Amniotic stem cell (primary cell): ENCODE measurements at regions not wholly inside any gene's neighbourhood (a gene's known extent, or its start where the extent isn't known, plus 50 kb on each side); places are given as distances from the start of the nearest gene placed in this dataset.

Experiments
- DNase-seq: peaks from one replicate; lab custom pipeline; 2025; lab: John Stamatoyannopoulos, UW

- DNase-seq, result no peak
Observed at GRCh38 chr4:81667539-81667938, 195.8 kb upstream of the RASGEF1B start.

DNA sequence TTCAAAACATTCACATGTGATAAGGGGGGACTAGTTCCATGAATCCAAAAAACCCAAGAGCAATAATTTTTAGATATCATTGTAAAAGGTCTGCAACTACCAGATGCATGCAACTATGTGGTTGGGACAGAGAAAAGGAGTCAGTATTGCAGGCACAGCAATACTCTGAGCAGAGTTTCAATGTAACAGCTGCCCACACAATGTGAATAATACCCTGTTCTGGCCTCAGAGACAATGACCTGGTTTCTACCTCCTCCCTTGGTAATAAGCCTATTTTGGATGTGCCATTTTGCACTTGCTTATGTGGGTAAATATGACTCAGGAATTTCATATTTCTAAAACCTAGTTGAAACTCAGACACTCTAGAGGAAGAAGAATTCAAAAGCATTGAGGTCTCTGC, 194.8 kb upstream of the RASGEF1B start:
- no peak for DNase-seq

GRCh38 chr4:81665649-81666048, 193.9 kb upstream of the RASGEF1B start:
- no peak for DNase-seq

- DNase-seq, result no peak
Observed at GRCh38 chr4:81665045-81665444, 193.3 kb upstream of the RASGEF1B start.

DNA sequence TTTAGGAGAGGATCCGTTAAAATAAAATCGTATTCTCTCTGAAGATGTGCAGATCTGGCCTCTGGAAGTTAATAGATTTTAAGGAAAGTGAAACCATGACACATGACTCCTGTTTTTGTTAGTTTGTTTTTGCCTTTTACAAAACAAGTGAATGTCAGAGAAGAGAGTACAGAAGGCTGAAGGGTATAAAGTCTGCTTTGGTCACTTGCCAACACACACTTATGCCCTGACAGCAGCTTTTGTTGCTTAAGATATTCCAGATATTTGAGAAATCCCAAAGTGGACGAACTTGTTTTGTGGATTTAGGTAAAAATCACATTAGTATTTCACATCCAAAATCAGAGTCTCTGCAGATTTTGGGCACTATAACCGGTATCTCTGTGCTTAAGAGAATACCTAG, 192.4 kb upstream of the RASGEF1B start:
- no peak for DNase-seq

DNA sequence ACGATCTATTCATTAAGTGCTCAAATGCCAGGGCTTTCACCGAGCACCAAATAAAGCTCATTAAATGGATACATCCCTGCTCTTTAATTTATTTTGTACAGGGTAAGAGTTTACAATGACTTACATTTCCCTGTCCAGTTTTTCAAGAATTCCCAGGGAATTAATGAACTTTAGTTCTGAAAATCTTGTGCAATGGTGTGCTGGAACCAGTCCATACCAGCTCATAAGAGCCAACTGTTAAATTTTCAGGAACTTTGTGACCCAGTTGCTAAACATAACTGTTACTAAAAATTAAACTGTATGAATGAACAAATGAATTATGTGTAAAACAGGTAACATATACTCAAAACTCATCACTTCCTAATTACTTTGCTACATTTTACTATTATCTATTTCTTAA, 191.7 kb upstream of the RASGEF1B start:
- no peak for DNase-seq

- DNase-seq, result no peak
Observed at GRCh38 chr4:81659051-81659450, 187.3 kb upstream of the RASGEF1B start.

- DNase-seq, result no peak
Observed at GRCh38 chr4:81652069-81652478, 180.4 kb upstream of the RASGEF1B start.

DNA sequence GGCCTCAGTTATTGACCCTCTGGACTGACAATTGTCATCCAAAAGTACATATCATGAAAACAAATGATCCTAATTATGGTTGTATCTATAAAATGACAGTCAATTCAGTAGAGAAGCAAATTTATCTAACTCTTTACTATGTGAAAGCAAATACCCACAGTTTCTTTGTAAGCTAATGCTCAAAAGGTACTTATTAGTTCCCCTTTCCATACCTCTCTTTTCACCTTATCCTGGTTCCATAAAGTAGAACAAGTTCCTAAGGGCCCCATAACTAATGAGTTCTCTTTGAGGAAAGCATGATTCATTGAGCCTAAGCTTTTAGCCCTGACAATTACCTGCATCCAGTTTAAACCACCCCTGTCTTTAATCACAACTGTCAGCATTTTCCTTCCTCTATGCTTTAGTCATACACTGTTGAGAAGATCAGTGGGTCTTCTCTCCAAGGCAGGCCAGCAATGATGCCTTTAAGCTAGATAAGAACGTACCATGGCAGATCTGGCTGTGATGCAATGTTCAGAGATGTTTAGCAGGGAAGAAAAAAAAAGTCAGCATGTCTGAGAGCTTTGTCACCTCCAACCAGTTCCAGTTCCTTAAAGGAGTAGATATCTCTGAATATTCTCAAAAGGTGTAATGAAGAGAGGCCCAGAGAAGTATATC, 179.7 kb upstream of the RASGEF1B start:
- DNase-seq, result no peak

DNA sequence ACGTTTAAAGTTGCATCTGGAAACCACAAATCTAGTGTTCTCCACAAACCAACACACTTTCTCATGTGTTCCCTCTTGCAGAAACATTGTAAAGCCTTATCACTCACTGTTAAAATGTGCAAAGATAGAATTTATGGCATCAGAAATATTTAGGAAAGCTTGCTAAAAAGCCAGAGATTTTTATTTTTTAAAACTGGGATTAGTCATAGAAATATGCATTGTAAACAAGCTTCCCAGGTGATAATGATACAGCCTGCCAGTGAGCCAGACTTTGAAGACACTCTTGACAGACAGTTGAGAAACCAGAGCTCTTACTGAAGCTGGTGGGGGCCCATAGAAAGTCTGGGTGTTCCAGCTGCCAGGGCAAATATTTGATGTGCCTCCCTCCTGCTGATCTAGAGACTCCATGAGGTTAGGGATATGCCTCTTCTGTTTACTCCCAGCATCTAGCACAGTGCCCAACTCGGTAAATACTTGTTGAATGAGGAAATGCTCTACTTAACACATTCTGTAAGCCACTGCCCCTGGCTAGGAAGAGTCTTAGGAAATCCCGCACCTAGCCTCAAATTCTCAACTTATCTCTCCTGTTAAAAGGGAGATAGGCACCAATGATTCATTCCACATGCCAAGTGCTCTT, 179.0 kb upstream of the RASGEF1B start:
- DNase-seq, result no peak

- no peak for DNase-seq
Observed at GRCh38 chr4:81648576-81649275, 177.0 kb upstream of the RASGEF1B start.

DNA sequence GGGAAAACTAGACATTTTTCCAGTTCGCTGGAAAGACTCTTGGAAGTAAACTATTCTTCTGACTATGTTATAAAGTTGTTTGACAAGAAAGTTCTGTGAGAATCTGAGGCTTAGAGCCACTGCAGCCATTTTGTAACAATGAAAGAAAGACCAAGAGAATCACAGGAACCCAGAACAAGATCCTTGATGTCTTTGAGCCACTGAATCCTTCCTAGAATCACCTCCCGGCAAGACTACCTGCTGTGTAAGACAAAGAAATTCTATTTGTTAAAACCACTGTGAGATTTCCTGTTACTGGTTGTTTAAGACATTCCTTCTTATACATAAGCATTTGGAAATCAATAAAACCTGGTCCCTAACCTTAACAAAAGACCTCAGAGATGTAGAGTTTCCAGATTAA, 175.7 kb upstream of the RASGEF1B start:
- no peak for DNase-seq

DNA sequence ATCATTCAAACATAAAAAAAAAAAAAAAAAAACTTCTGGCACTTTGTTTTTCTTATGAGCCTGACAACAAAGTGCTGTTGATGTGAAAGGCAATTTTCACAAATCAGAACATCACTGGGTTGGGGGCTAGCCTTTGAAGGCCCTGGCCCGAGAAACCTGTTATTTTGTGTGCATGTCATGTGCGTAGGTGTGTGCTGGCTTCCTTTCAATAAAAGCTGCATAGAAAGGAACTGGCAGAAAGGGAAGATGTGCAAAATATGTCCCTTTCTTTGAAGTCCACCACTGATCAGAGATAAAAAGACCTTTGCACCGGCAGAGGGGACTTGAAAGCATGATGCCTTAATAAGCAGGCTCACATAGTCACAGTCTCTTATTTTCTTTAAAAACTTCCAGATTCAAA, 170.8 kb upstream of the RASGEF1B start:
- DNase-seq, result no peak

GRCh38 chr4:81639248-81639647, 167.5 kb upstream of the RASGEF1B start:
- no peak for DNase-seq

DNA sequence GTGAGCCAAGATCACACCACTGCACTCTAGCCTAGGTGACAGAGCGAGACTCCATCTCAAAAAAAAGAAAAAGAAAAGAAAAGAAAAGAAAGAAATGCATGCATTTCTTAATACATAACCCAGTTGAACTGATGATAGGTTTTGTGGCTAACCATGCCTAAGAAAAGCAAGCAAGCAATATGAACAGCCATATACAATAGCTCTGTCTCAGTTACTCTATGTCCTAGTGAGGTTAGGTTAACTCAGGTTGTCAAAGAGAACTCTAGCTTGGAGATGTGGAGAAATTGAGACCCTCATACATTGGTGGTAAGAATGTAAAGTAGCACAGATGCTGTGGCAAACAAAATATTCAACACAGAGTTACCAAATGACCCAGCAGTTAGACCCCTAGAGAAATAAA, 167.0 kb upstream of the RASGEF1B start:
- DNase-seq, result no peak

DNA sequence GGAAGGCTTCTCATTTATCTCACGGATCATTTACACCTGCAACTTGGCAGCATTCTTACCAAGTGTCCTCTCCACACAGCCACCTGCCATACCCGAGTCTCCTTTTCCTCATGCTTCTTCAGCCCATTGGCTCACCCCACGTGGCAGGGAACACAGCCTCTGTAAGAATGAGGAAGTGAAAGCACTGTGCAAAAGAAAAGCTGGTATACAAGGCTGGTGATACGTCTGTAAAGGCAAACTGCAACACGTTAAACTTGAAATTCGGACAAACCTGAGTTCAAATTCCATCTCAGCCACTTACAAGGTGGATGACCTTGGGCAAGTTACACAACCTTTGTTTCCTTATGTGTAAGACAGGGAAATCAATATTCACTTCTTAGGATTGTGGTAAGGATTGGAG, 164.0 kb upstream of the RASGEF1B start:
- no peak for DNase-seq

DNA sequence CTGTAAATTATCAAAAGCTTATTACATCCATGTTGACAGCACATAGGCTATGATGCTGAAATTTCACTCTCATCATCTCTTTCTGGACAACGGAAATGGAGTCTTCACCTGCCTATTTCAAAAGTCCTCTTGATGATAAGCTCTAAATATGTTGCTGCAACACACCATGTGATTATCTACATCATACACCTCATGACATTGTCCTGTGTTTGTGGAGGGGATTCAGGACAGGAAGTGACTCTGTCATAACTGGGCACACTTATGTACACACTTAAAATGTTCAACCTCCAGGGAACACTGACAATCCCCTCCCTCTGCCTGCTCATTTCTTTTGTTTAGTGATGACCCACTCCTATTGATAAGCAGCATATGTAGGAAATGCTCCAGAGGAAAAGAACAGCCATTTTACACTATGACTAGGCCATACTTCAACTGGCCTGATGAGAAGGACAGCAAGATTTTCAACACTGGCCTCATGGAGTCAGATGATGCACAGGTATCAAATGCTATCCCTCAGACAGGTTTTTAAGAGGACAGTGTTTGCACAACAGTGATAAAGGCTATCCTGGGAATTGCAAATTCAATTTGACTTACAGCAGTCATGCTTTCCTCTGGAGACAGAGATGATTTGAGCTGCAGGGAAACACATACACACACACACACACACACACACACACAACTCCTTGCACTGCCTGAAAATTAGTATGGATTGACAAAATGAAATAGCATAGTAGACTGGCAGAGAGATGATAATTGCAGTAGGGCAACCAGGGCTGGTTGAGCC, 163.3 kb upstream of the RASGEF1B start:
- DNase-seq, result no peak

GRCh38 chr4:81634165-81634564, 162.5 kb upstream of the RASGEF1B start:
- no peak for DNase-seq

DNA sequence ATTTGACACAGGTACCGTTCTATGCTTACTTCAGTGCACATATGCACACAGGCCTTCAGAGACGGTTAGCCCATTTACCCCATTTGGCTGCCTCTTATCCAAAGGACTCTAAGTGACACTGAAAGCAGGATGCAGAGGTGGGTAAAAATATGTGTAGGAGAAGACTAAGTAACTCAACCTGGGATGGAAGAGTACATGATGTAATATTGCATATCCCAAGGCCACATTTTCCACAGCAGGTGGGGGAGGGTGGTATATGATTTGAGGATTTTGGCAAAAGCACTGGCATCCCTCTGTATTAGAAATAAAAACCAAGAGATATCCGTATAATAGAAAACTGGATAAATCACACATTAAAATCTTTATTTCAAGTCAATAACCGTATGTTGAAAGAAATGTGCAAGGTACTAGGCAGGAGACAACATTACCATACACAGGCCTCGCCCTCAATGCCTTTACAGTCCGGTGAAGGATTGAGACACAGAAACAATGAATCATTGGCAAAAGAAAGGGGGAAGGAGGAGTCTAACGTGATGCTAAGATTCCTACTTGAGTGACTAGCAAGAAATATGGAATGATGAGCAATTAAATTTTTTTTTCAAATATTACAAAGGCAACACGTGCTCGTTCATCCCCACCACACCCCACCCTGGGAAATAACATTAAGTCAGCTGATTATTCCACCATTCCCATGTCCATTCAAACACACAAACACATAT, 161.0 kb upstream of the RASGEF1B start:
- no peak for DNase-seq

DNA sequence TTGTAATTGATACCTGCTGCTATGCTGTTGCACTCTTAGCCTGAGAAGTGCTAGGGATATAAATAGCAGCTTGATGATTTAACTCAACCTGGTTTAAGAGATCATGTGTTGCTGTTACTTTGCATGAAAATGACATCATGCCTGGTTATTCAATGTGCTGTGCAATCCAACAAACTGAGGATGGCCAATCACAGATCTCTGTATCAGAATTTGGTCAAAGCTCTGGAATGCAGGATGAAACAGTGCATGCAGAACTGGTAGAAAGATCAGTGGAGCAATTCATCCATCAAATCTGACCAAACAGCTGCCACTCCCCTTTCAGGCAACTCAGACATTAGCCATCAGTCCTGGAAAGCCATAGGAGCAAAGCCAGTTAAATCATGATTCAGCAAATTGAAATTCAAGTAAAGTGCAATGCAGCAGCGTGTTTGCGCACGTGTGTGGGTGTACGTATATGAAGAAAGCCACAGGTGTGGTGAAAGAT, 160.3 kb upstream of the RASGEF1B start:
- no peak for DNase-seq

DNA sequence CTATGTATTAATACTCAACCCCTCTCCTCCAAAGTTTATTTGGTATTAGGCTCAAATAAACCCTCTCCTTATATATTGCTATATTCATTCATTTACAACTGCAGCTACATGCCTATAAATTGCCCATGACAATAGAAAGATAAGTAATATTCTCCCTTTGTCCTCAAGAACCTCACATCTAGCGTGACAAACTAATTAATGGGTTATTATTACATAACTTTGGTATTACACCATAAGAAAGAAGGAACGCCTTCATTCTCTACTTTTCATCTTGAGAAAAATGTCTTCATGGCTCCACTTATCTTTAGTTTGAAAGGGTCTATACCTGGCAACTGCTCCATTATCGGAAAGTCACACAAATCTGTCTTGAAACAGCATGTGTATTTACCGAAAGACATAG, 157.7 kb upstream of the RASGEF1B start:
- no peak for DNase-seq

DNA sequence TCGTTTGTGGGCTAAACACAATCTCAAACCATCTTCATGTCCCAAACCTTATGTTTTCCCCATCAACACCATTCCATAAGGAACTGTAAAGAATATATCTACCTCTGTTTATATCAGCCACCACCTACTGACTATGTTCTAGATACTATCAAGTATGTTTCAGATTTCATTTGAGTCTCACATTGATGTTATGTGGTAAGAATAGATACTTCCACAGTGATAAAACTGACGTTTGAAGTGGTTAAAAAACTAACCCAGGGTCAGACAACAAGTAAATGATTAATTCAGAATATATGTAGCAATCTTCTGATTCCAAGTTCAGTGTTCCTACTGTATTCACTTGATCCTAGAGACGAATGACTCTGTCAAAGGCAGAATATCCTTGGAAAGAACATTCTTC, 156.8 kb upstream of the RASGEF1B start:
- DNase-seq, result no peak
